Ovary (tissue), 3 donors: ENCODE measurements at regions not wholly inside any gene's neighbourhood (a gene's known extent, or its start where the extent isn't known, plus 50 kb on each side); places are given as distances from the start of the nearest gene placed in this dataset.

Experiments used
- CTCF ChIP-seq, 3 donors: fragments of 450-650 bp in 2 of 3; fragments of 200-600 bp in 1 of 3; IDR thresholded peaks; one replicate each; pipeline versions ENCODE4 v1.5.1 to v1.8.0; 2016 to 2022; ENCODE audit warnings: antibody characterized with exemption in 3 of 3, mild to moderate bottlenecking in 1 of 3
- POLR2A ChIP-seq: fragments of 450-650 bp; IDR thresholded peaks from one replicate; pipeline ENCODE4 v1.6.1; 2017; ENCODE audit warnings: antibody characterized with exemption, mild to moderate bottlenecking, moderate library complexity
- donor health status: DM: no; HTN: no; CAD: no.

- TF ChIP-seq CTCF (IDR thresholded peaks at IDR 0.05) = no peak
- TF ChIP-seq POLR2A = no peak
Measured at GRCh38 chr4:112859456-112860184, 189.8 kb upstream of the ANK2 start.
